GM21576 (cell line): ENCODE measurements at regions not wholly inside any gene's neighbourhood (a gene's known extent, or its start where the extent isn't known, plus 50 kb on each side); places are given as distances from the start of the nearest gene placed in this dataset.

ENCODE experiments used
- ATAC-seq: cut with Tn5 transposase; IDR thresholded peaks from one replicate; pipeline ENCODE4 v1.9.1; 2021; ENCODE audit warnings: mild to moderate bottlenecking, moderate library complexity; ENCODE audit not compliant: unreplicated experiment

- ATAC-seq: no peak
Measured at GRCh38 chr5:92599217-92599810, 981.7 kb downstream of the NR2F1-AS1 start.

GRCh38 chr5:92594031-92594430 is 987.0 kb downstream of the NR2F1-AS1 start:
- no peak for ATAC-seq

- no peak for ATAC-seq
Measured at GRCh38 chr5:92588876-92589275, 992.1 kb downstream of the NR2F1-AS1 start.

GRCh38 chr5:92581690-92582089 is 999.3 kb downstream of the NR2F1-AS1 start:
- no peak for ATAC-seq

GRCh38 chr5:92581249-92581648 is 999.8 kb downstream of the NR2F1-AS1 start:
- ATAC-seq: no peak

GRCh38 chr5:92580814-92581213 is 1000.2 kb downstream of the NR2F1-AS1 start:
- no peak for ATAC-seq

- no peak for ATAC-seq
Measured at GRCh38 chr5:92574023-92574422, 1007.0 kb downstream of the NR2F1-AS1 start.

GRCh38 chr5:92568522-92568921 is 1012.5 kb downstream of the NR2F1-AS1 start:
- ATAC-seq: no peak

GRCh38 chr5:92567831-92568450 is 1013.1 kb downstream of the NR2F1-AS1 start:
- ATAC-seq: no peak

GRCh38 chr5:92566113-92566786 is 1014.8 kb downstream of the NR2F1-AS1 start:
- ATAC-seq: no peak

- no peak for ATAC-seq
Measured at GRCh38 chr5:92565673-92566072, 1015.3 kb downstream of the NR2F1-AS1 start.

- no peak for ATAC-seq
Measured at GRCh38 chr5:92562065-92562464, 1019.0 kb downstream of the NR2F1-AS1 start.

GRCh38 chr5:92561411-92561959 is 1019.5 kb downstream of the NR2F1-AS1 start:
- no peak for ATAC-seq

- ATAC-seq: no peak
Measured at GRCh38 chr5:92560698-92561401, 1020.2 kb downstream of the NR2F1-AS1 start.

- ATAC-seq: no peak
Measured at GRCh38 chr5:92559781-92560180, 1021.2 kb downstream of the NR2F1-AS1 start.

- ATAC-seq: no peak
Measured at GRCh38 chr5:92559331-92559730, 1021.7 kb downstream of the NR2F1-AS1 start.

GRCh38 chr5:92556747-92557146 is 1024.3 kb downstream of the NR2F1-AS1 start:
- ATAC-seq: no peak

- no peak for ATAC-seq
Measured at GRCh38 chr5:92554447-92555085, 1026.5 kb downstream of the NR2F1-AS1 start.

- no peak for ATAC-seq
Measured at GRCh38 chr5:92553326-92553725, 1027.7 kb downstream of the NR2F1-AS1 start.

- no peak for ATAC-seq
Measured at GRCh38 chr5:92552206-92553160, 1028.5 kb downstream of the NR2F1-AS1 start.
